DND-41 (cell line): ENCODE measurements at regions not wholly inside any gene's neighbourhood (a gene's known extent, or its start where the extent isn't known, plus 50 kb on each side); places are given as distances from the start of the nearest gene placed in this dataset.

Experiments used
- CTCF ChIP-seq: IDR thresholded peaks from 2 replicates; pipeline ENCODE4 v1.5.1; 2012; ENCODE audit warnings: borderline replicate concordance, low read length, moderate library complexity, mild to moderate bottlenecking; ENCODE audit not compliant: poor library complexity, severe bottlenecking; ENCODE audit errors: extremely low read depth
- EZH2 ChIP-seq: IDR thresholded peaks from 3 replicates; pipeline ENCODE4 v1.6.1; 2012; ENCODE audit warnings: borderline replicate concordance, low read depth, mild to moderate bottlenecking, moderate library complexity, low read length, inconsistent platforms; ENCODE audit not compliant: severe bottlenecking

- no peak for TF ChIP-seq EZH2
- TF ChIP-seq CTCF: no peak
Observed at GRCh38 chr4:12124138-12124537, 695.4 kb upstream of the HS3ST1 start.
